CD14-positive monocyte (primary cell): ENCODE measurements at regions not wholly inside any gene's neighbourhood (a gene's known extent, or its start where the extent isn't known, plus 50 kb on each side); places are given as distances from the start of the nearest gene placed in this dataset.

ENCODE experiments used
- DNase-seq, 3 donors: peaks; one replicate each; pipeline ENCODE4 v3.0.0-alpha.2; 2011 to 2022
- H2AFZ ChIP-seq: 2 replicates; pipeline ENCODE4 v1.6.0; 2012; ENCODE audit warnings: mild to moderate bottlenecking, low read depth, low read length, inconsistent platforms; ENCODE audit not compliant: insufficient read depth, poor library complexity, severe bottlenecking
- H3K27ac ChIP-seq, 2 donors: 1 replicate in 1 of 2; 2 replicates in 1 of 2; pipeline ENCODE4 v1.5.1; 2012 to 2013; ENCODE audit warnings: low read length in 2 of 2, control low read depth in 1 of 2, inconsistent platforms in 1 of 2, low read depth in 1 of 2, mild to moderate bottlenecking in 1 of 2
- H3K27me3 ChIP-seq, 2 donors: one replicate each; pipeline versions ENCODE4 v1.6.0 to v1.6.1; 2011 to 2013; ENCODE audit warnings: low read length in 2 of 2; ENCODE audit not compliant: control insufficient read depth in 2 of 2, insufficient read depth in 2 of 2
- H3K36me3 ChIP-seq, 2 donors: replicated peaks in 1 of 2; 1 replicate in 1 of 2; 2 replicates in 1 of 2; pipeline versions ENCODE4 v1.5.1 to v1.6.1; 2012 to 2013; ENCODE audit warnings: low read length in 2 of 2, control low read depth in 1 of 2, inconsistent platforms in 1 of 2, mild to moderate bottlenecking in 1 of 2; ENCODE audit not compliant: insufficient read depth in 2 of 2, control insufficient read depth in 1 of 2
- H3K4me1 ChIP-seq, 2 donors: 1 replicate in 1 of 2; 2 replicates in 1 of 2; pipeline versions ENCODE4 v1.5.1 to v1.6.1; 2012 to 2013; ENCODE audit warnings: low read length in 2 of 2, control low read depth in 1 of 2, inconsistent platforms in 1 of 2, mild to moderate bottlenecking in 1 of 2, moderate library complexity in 1 of 2; ENCODE audit not compliant: insufficient read depth in 2 of 2, control insufficient read depth in 1 of 2
- H3K4me2 ChIP-seq: replicated peaks from 2 replicates; pipeline ENCODE3; 2012; ENCODE audit warnings: low read length, moderate library complexity, mild to moderate bottlenecking; ENCODE audit not compliant: poor library complexity, severe bottlenecking; ENCODE audit errors: extremely low read depth
- H3K4me3 ChIP-seq, 3 experiments: fragments of 200-600 bp in 1 of 3; sonication (generic) in 1 of 3; replicated peaks in 1 of 3; 1 replicate in 2 of 3; 2 replicates in 1 of 3; pipeline ENCODE4 v1.5.1; 2011 to 2013; ENCODE audit warnings: low read length in 3 of 3, mild to moderate bottlenecking in 3 of 3, control low read depth in 2 of 3, low read depth in 2 of 3, inconsistent platforms in 1 of 3, moderate library complexity in 1 of 3
- H3K79me2 ChIP-seq: 2 replicates; pipeline ENCODE4 v1.6.0; 2012; ENCODE audit warnings: mild to moderate bottlenecking, control low read depth, inconsistent platforms, low read length, moderate library complexity; ENCODE audit not compliant: insufficient read depth
- H3K9ac ChIP-seq: 2 replicates; pipeline ENCODE4 v1.6.0; 2017; ENCODE audit warnings: low read length, mild to moderate bottlenecking; ENCODE audit not compliant: insufficient read depth, poor library complexity, severe bottlenecking
- H3K9me3 ChIP-seq, 2 donors: replicated peaks in 1 of 2; 1 replicate in 1 of 2; 2 replicates in 1 of 2; pipeline versions ENCODE4 v1.5.1 to v1.6.1; 2012 to 2013; ENCODE audit warnings: low read length in 2 of 2, control low read depth in 1 of 2; ENCODE audit not compliant: control insufficient read depth in 1 of 2, insufficient read depth in 1 of 2
- H4K20me1 ChIP-seq: 2 replicates; pipeline ENCODE4 v1.6.0; 2012; ENCODE audit warnings: mild to moderate bottlenecking, low read length, control low read depth, moderate library complexity; ENCODE audit not compliant: insufficient read depth
- H3K27ac Mint-ChIP-seq, 7 donors: one replicate each; pipeline ENCODE4 v1.8.0; 2020; ENCODE audit warnings: mild to moderate bottlenecking in 7 of 7, mixed read lengths in 7 of 7, moderate library complexity in 6 of 7, inconsistent platforms in 2 of 7
- H3K27me3 Mint-ChIP-seq, 3 donors: one replicate each; pipeline ENCODE4 v1.8.0; 2021 to 2022; ENCODE audit warnings: low read depth in 3 of 3, mild to moderate bottlenecking in 3 of 3, mixed read lengths in 3 of 3, moderate library complexity in 3 of 3, inconsistent platforms in 1 of 3
- H3K36me3 Mint-ChIP-seq, 2 donors: one replicate each; pipeline ENCODE4 v1.8.0; 2020; ENCODE audit warnings: mixed read lengths in 2 of 2, inconsistent platforms in 1 of 2, mild to moderate bottlenecking in 1 of 2
- H3K4me1 Mint-ChIP-seq: one replicate; pipeline ENCODE4 v1.8.0; 2020; ENCODE audit warnings: mild to moderate bottlenecking, mixed read lengths
- H3K4me3 Mint-ChIP-seq, 2 donors: one replicate each; pipeline ENCODE4 v1.8.0; 2020; ENCODE audit warnings: mild to moderate bottlenecking in 2 of 2, mixed read lengths in 2 of 2, moderate library complexity in 1 of 2
- H3K9me3 Mint-ChIP-seq, 7 donors: one replicate each; pipeline ENCODE4 v1.8.0; 2020 to 2022; ENCODE audit warnings: mixed read lengths in 7 of 7, mild to moderate bottlenecking in 6 of 7, moderate library complexity in 6 of 7, inconsistent platforms in 2 of 7
- CTCF ChIP-seq: fragments of 200-600 bp; IDR thresholded peaks from one replicate; pipeline ENCODE4 v1.8.0; 2022; ENCODE audit warnings: antibody characterized with exemption, mild to moderate bottlenecking
- WGBS: methylation state at CpG from one replicate; pipeline ENCODE4 v1.1.5; 2013; ENCODE audit warnings: missing lambda C conversion rate; ENCODE audit not compliant: insufficient coverage; 5-methylcytosine and 5-hydroxymethylcytosine counted together
- intact Hi-C, 2 donors: fragments of 100-400 bp; cut with micrococcal nuclease; formaldehyde crosslinking; loops; one replicate each; pipeline versions ENCODE4 v1.15.0 to v1.15.1; 2023

- TF ChIP-seq CTCF, result no peak
- Histone ChIP-seq H2AFZ (no peak overlapping the region), H3K79me2 (no peaks in the 10 kb centered on the region), H3K27ac (no peak overlapping the region), H3K4me2 (no peak overlapping the region), H3K4me1 (no peaks in the 10 kb centered on the region), H3K36me3 (no peaks in the 10 kb centered on the region), H3K27me3 (no peaks in the 10 kb centered on the region), H4K20me1 (no peaks in the 10 kb centered on the region), H3K4me3 (no peak overlapping the region), H3K9ac (no peak overlapping the region), H3K9me3 (peaks cover 18 to 22% of the 10 kb centered on the region in 2 donors)
- Mint-ChIP-seq H3K36me3 (no peaks in the 10 kb centered on the region), H3K4me1 (no peaks in the 10 kb centered on the region), H3K27ac (no peak overlapping the region), H3K4me3 (no peak overlapping the region), H3K9me3 (peaks cover 3 to 13% (median 9%) of the 10 kb centered on the region in 7 donors), H3K27me3 (no peaks in the 10 kb centered on the region)
- intact Hi-C loops, result no loop called here
- WGBS, result 95% methylated on average over 5 of the region's 5 CpGs
- DNase-seq, result no peak
These were observed 388.7 kb downstream of the PRELID2 start for GRCh38 chr5:145446412-145446811.

GRCh38 chr5:145445027-145445426 lies 390.1 kb downstream of the PRELID2 start:
- Histone ChIP-seq H3K36me3 (no peaks in the 10 kb centered on the region), H3K27me3 (no peaks in the 10 kb centered on the region), H3K9me3 (peaks cover 12 to 22% of the 10 kb centered on the region in 2 donors), H3K4me2 (no peak overlapping the region), H3K4me1 (no peaks in the 10 kb centered on the region), H4K20me1 (no peaks in the 10 kb centered on the region), H2AFZ (no peak overlapping the region), H3K9ac (no peak overlapping the region), H3K4me3 (no peak overlapping the region), H3K27ac (no peak overlapping the region), H3K79me2 (no peaks in the 10 kb centered on the region)
- H3K36me3 Mint-ChIP-seq, result no peaks in the 10 kb centered on the region
- H3K27ac Mint-ChIP-seq, result no peak overlapping the region
- no peaks in the 10 kb centered on the region for H3K27me3 Mint-ChIP-seq
- no peaks in the 10 kb centered on the region for H3K4me1 Mint-ChIP-seq
- peaks cover 3 to 18% (median 9%) of the 10 kb centered on the region in 7 donors for H3K9me3 Mint-ChIP-seq
- DNase-seq, result no peak
- no peak overlapping the region for H3K4me3 Mint-ChIP-seq
- intact Hi-C loops, result no loop called here
- no peak for TF ChIP-seq CTCF
- no CpG with 5 or more reads among the region's 2 CpGs for WGBS
